ENCODE measurements at regions not wholly inside any gene's neighbourhood (a gene's known extent, or its start where the extent isn't known, plus 50 kb on each side); places are given as distances from the start of the nearest gene placed in this dataset.

DNA sequence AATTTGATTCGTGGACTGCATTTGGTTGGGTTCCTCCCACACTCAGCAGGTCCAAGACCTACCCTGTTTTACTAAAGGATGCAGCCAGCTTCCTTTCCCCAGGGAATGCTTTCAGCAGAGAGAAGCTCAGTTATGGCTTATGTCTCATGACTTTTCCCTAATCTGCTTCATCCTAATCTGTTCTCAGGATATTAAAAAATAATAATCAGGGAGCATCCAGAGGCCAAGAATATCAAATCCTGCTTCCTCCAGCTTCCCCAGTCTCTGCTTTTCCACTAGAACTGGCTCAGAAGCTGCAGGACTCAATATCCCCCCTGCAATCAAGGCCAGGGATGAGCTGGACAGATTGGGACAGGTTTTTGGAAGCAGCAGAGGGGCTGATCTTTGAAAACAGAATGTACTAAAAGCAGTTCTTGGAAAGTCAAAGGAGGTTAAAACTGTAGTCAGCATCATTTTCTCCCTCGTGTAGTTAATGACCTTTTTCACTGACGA, 326.9 kb upstream of the TNP1 start:
- H3K27ac Mint-ChIP-seq: no peak overlapping the region
- CTCF ChIA-PET: no interaction called here

DNA sequence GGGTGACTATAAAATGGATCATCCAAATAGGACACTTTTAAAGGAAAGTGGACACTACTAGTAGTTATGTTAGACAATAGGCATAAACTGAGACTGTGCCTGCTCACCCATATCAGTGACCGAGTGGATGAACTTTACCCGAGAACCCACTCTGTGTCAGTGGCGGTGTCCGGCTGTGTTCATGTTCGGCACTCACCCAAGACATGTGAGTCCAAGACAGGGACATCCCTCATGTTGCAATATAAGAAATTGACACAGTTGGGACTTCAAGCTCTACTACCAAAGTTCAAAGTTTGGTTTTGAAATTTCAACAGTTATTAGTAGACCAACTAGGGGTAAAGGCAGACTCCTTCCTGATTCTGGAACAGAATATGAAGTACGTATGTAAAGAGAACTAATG, 326.3 kb upstream of the TNP1 start:
- Mint-ChIP-seq H3K27ac (no peak overlapping the region), H3K27me3 (peaks cover 2% of the 10 kb centered on the region), H3K36me3 (ENCODE audit: low read depth) (no peaks in the 10 kb centered on the region), H3K9me3 (no peaks in the 10 kb centered on the region), H3K4me1 (no peaks in the 10 kb centered on the region), H3K4me3 (no peak overlapping the region)
- CTCF ChIA-PET: no interaction called here
- POLR2A ChIA-PET: no interaction called here
- no peak for DNase-seq

More for the DNA sequence above, 326.9 kb upstream of the TNP1 start:
- POLR2A ChIA-PET: no interaction called here
- Mint-ChIP-seq H3K27me3 (peaks cover 2% of the 10 kb centered on the region), H3K4me1 (no peaks in the 10 kb centered on the region), H3K9me3 (no peaks in the 10 kb centered on the region), H3K4me3 (no peak overlapping the region), H3K36me3 (ENCODE audit: low read depth) (no peaks in the 10 kb centered on the region)
- DNase-seq: no peak

DNA sequence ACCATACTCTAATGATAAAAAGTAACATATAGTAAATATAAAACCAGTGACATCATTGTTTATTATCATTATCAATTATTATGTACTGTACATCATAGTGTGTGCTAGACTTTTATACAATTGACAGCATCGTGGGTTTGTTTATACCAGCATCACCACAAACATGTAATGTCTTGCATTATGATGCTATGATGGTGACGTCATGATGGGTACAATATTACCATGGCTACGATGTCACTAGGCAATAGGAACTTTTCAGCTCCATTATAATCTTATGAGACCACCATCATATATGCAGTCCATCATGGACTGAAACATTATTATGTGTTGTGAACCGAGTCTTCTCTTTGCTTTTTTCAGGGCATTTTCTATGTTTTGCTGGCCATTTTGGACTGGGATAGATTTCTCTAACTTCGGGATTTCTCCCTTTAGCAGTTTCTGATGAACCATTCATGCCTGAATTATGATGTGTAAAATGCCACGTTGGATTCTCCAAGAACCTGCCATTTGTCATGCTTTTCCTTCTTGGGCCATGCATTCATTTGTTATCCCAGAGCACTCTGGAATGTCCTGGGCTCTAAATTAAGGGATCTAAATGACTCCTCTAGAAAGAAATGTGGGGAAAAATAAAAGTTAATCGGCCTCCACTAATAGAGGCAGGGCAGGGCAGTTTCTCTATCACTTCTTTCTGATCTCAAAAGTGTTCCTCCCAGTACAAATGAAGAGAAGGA, 325.6 kb upstream of the TNP1 start:
- POLR2A ChIA-PET: no interaction called here
- DNase-seq: no peak
- Mint-ChIP-seq H3K4me3 (no peak overlapping the region), H3K36me3 (ENCODE audit: low read depth) (no peaks in the 10 kb centered on the region), H3K27ac (no peak overlapping the region), H3K4me1 (no peaks in the 10 kb centered on the region), H3K27me3 (no peaks in the 10 kb centered on the region), H3K9me3 (no peaks in the 10 kb centered on the region)
- CTCF ChIA-PET: no interaction called here

DNA sequence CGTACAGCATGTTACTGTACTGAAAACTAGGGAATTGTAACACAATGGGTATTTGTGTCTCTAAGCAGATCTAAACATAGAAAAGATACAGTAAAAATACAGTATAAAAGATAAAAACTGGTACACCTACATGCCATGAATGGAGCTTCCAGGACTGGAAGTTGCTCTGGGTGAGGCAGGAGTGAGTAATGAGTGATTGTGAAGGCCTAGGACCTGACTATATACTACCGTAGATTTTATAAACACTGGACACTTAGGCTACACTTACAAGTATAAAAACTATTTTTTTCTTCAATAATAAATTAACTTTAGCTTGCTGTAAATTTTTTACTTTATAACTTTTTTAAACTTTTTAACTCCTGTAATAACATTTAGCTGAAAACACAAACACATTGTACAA, 324.4 kb upstream of the TNP1 start:
- Mint-ChIP-seq H3K4me1 (no peaks in the 10 kb centered on the region), H3K36me3 (ENCODE audit: low read depth) (no peaks in the 10 kb centered on the region), H3K4me3 (no peak overlapping the region), H3K27ac (no peak overlapping the region), H3K27me3 (no peaks in the 10 kb centered on the region), H3K9me3 (no peaks in the 10 kb centered on the region)
- CTCF ChIA-PET: interaction anchor here (0.7 kb wide), 1 partner anchor 48 kb away, joined by 4 read pairs; no protein-coding TSS in a partner anchor
- DNase-seq: no peak
- POLR2A ChIA-PET: no interaction called here

DNA sequence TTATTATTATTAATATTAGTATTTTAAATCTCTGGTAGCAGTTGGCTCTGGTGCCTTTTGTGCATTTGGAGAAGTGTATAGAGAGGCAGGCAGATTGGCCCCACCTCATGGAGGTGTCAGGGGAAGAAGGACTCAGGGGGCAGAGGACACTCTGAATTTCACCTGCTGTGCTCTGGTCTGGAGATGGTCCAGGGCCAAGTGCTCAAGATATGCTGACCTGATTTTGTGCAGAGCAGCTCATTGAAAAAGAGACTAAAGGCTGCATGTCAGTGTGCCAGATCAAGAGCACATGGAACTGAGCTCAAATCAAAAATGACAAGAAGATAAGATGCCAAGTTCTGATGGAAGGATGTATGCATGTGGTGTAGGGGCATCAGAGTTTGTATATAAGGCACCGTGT, 323.6 kb upstream of the TNP1 start:
- ChIA-PET CTCF (no interaction called here), POLR2A (no interaction called here)
- Mint-ChIP-seq H3K36me3 (ENCODE audit: low read depth) (no peaks in the 10 kb centered on the region), H3K9me3 (no peaks in the 10 kb centered on the region), H3K27me3 (no peaks in the 10 kb centered on the region), H3K4me1 (no peaks in the 10 kb centered on the region), H3K4me3 (no peak overlapping the region), H3K27ac (no peak overlapping the region)
- DNase-seq: no peak

DNA sequence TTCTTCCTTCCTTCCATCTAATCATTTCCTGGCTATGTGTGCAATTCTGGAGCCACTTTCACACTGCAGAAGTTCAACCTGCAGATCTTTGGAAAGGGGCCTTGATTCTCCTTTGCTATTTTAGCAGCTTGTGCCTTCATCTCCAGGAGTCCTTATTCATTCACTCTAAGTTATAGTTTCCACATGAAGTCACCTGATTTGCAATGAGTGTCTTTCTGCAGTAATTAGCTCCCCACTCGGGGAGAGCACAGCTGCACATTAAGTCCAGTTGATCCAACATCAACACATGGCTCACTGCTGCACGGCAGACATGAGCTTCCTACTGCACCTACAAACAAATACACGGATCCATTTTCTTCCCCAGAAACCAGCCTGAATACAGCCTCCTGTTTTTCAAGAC, 323.1 kb upstream of the TNP1 start:
- ChIA-PET CTCF (no interaction called here), POLR2A (no interaction called here)
- H3K27me3 Mint-ChIP-seq: no peaks in the 10 kb centered on the region
- H3K4me3 Mint-ChIP-seq: no peak overlapping the region
- DNase-seq: no peak
- H3K9me3 Mint-ChIP-seq: no peaks in the 10 kb centered on the region
- no peak overlapping the region for H3K27ac Mint-ChIP-seq
- no peaks in the 10 kb centered on the region for H3K36me3 Mint-ChIP-seq (ENCODE audit: low read depth)
- no peaks in the 10 kb centered on the region for H3K4me1 Mint-ChIP-seq

DNA sequence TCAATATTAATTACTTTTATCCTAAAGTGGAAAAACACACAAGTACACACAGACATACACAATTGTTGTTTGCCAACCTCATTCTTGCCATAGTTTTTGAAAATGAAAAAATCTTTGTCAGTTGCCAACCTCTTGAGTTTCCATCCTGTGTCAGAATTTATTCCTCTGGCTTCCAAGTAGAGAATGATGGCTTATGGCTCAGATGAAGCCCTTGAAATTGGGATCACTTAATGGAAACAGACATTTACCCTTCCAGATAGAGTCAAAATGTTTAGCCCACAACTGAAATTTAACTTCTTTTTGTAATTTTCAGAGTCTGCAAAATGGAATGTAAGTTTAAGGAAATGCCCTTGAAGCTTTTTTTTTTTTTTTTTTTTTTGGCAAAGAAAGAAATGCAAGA, 321.6 kb upstream of the TNP1 start:
- CTCF ChIA-PET: interaction anchor here (0.7 kb wide), 3 partner anchors 12 to 833 kb away, joined by 3 to 4 read pairs (median 3); no protein-coding TSS in a partner anchor
- H3K36me3 Mint-ChIP-seq (ENCODE audit: low read depth): no peaks in the 10 kb centered on the region
- DNase-seq: no peak
- H3K4me1 Mint-ChIP-seq: no peaks in the 10 kb centered on the region
- H3K4me3 Mint-ChIP-seq: no peak overlapping the region
- no peaks in the 10 kb centered on the region for H3K27me3 Mint-ChIP-seq
- no peaks in the 10 kb centered on the region for H3K9me3 Mint-ChIP-seq
- H3K27ac Mint-ChIP-seq: no peak overlapping the region
- POLR2A ChIA-PET: no interaction called here

DNA sequence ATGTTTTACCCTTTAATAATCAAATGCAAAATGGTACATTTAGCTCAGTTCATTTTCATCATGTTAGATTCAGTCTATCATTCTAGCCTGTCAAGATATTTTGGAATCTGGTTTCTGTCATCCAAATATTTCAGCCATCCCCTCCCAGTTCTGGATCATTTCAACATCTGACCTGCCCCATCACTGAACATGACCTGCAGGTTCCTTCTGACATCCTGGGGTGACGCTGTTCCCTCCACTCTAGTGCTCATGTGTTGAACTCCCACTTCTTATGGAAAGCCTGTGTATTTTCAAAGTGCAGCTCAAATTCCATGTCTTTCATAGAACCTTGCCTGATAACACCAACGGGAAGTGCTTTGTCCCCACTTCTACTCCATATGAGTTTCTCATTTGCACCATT, 320.0 kb upstream of the TNP1 start:
- Mint-ChIP-seq H3K27me3 (peaks cover 2% of the 10 kb centered on the region), H3K27ac (no peak overlapping the region), H3K4me3 (no peak overlapping the region), H3K36me3 (ENCODE audit: low read depth) (no peaks in the 10 kb centered on the region), H3K4me1 (no peaks in the 10 kb centered on the region), H3K9me3 (no peaks in the 10 kb centered on the region)
- POLR2A ChIA-PET: no interaction called here
- CTCF ChIA-PET: no interaction called here
- DNase-seq: no peak

DNA sequence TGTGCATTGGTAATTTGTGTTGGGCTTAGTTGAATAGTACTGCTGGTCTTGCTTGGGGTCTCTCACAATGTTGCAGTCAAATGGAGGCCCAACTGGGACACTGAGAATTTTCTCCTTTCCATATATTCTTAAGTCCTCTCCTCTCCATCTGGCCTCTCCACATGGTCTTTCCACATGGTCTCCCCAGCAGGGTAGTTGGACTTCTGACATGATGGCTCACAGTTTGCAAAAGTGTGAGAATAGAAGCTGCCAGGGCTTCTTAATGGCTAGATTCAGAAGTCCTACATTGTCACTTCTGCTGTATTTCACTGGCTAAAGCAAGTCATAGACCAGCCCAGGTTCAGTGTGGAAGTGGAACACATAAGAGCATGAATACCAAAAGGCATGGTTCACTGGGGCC, 318.5 kb upstream of the TNP1 start:
- Mint-ChIP-seq H3K4me3 (no peak overlapping the region), H3K27ac (no peak overlapping the region), H3K27me3 (peaks cover 2% of the 10 kb centered on the region), H3K9me3 (no peaks in the 10 kb centered on the region), H3K36me3 (ENCODE audit: low read depth) (no peaks in the 10 kb centered on the region), H3K4me1 (no peaks in the 10 kb centered on the region)
- DNase-seq: no peak
- ChIA-PET CTCF (interaction anchor here (0.6 kb wide), 1 partner anchor 12 kb away, joined by 3 read pairs; no protein-coding TSS in a partner anchor), POLR2A (no interaction called here)

DNA sequence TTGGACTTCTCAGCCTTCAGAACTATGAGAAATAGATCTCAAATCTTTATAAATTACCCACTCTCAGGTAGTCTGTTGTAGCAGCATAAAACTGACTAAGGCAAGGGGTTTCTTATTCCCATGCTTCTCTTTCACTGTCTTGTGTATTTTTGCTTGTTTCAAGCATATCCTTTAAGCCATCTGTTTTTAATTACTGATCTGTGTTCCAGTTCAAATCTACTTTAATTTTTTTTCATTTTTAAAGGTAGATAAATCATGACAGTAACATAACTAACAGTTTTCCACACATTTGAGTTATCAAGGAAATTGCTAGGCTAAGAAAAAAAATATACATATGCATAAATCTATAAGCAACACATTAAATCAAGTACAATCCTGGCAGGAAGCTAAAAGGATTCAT, 317.9 kb upstream of the TNP1 start:
- H3K27ac Mint-ChIP-seq: no peak overlapping the region
- no peaks in the 10 kb centered on the region for H3K36me3 Mint-ChIP-seq (ENCODE audit: low read depth)
- no peaks in the 10 kb centered on the region for H3K9me3 Mint-ChIP-seq
- no peak for DNase-seq
- H3K4me1 Mint-ChIP-seq: no peaks in the 10 kb centered on the region
- peaks cover 3% of the 10 kb centered on the region for H3K27me3 Mint-ChIP-seq
- H3K4me3 Mint-ChIP-seq: no peak overlapping the region
- ChIA-PET POLR2A (no interaction called here), CTCF (interaction anchor here (0.6 kb wide), 1 partner anchor 12 kb away, joined by 3 read pairs; no protein-coding TSS in a partner anchor)

DNA sequence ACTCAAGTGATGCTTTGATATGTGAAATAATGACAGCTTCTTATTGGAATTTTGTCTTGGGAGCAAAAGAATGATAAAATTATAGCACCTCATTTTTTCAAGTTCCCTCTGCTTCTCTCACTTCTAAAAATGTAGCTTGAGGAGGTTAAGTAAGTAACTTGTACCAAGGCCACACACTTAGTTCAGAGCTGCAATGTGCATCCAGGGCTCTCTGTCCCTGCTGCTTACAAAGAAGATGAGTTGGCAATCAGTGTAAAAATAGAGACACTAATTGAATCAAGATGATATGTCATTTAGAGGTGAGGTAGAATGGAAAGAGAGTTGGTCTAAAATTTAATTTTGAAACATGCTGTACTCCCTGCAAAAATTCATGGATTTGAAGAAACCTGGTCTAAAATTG, 312.0 kb upstream of the TNP1 start:
- Mint-ChIP-seq H3K4me3 (no peak overlapping the region), H3K27ac (no peak overlapping the region), H3K36me3 (ENCODE audit: low read depth) (no peaks in the 10 kb centered on the region), H3K4me1 (no peaks in the 10 kb centered on the region), H3K27me3 (peaks cover 12% of the 10 kb centered on the region), H3K9me3 (peaks cover 3% of the 10 kb centered on the region)
- ChIA-PET CTCF (no interaction called here), POLR2A (no interaction called here)
- DNase-seq: no peak

DNA sequence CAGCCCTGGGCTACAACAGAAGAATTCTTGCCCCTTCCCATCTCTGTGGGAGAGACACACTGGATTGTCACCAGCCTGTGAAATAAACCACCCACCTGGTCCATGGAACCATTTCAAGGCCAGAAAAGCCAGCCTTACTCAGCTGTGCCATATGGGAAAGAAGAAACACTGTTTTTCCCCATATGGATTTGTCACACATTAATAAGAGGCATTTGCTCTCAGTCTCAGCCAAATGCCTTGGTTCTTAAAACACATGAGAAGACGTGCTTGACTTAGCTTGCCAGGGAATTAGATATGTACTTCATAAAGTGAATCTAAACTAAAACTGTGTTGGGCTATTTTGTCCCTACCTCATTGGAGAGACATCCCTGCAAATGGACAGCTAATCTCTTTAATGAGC, 308.6 kb upstream of the TNP1 start:
- CTCF ChIA-PET: no interaction called here

DNA sequence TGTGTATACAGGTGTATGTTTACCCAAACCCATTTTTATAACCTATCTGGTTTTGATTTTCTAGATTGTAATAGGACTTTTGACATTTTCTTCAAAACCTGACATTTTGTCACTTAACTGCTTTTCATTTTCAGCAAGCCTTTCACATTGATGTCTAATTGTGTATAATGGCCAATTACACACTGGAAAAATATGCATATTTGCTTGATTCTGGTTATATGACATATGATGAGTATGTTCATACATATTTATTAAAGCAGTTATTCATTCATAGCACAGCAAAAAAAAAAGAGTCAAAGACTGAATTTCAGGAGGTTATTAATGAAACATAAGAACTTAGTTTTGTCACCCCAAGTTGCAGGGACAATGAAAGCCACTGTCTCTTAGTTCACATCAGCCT, 307.7 kb upstream of the TNP1 start:
- H3K9me3 Mint-ChIP-seq: peaks cover 3% of the 10 kb centered on the region
- H3K4me1 Mint-ChIP-seq: peaks cover 3% of the 10 kb centered on the region
- DNase-seq: no peak
- POLR2A ChIA-PET: no interaction called here
- CTCF ChIA-PET: no interaction called here
- H3K4me3 Mint-ChIP-seq: no peak overlapping the region
- H3K36me3 Mint-ChIP-seq (ENCODE audit: low read depth): no peaks in the 10 kb centered on the region
- peaks cover 13% of the 10 kb centered on the region for H3K27me3 Mint-ChIP-seq
- no peak overlapping the region for H3K27ac Mint-ChIP-seq

More for the DNA sequence above, 308.6 kb upstream of the TNP1 start:
- no peaks in the 10 kb centered on the region for H3K36me3 Mint-ChIP-seq (ENCODE audit: low read depth)
- H3K27ac Mint-ChIP-seq: no peak overlapping the region
- no peak overlapping the region for H3K4me3 Mint-ChIP-seq
- DNase-seq: no peak
- POLR2A ChIA-PET: no interaction called here
- H3K9me3 Mint-ChIP-seq: peaks cover 3% of the 10 kb centered on the region
- H3K4me1 Mint-ChIP-seq: no peaks in the 10 kb centered on the region
- H3K27me3 Mint-ChIP-seq: peaks cover 13% of the 10 kb centered on the region

DNA sequence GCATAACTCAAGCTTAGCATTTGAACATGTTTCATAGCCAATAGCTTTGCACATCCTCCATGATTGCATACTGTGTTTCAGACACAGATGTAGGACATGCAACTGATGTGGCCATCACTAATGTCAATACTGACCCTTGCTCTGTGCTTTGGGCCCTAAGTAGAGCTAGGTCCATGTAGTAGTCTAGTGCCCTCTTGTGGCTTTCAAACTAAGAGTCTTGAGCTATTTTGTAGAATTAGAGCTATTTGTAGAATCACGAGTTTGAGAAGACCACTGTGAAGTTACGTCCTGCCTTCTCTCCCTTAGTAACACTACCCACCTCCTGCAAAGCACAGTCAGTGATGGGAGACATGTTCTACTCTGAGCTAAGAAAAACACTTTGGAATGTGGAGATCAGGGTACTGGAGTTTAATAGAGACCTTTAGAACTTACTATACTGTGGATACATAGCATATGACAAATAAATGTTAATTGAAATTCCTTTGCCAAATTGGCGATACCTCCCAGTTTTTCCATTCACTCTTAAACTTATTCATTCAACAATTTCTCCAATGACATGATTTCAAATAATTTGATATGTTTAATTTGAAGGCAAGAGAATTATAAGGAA, 306.5 kb upstream of the TNP1 start:
- DNase-seq: no peak
- Mint-ChIP-seq H3K27me3 (peaks cover 15% of the 10 kb centered on the region), H3K9me3 (peaks cover 3% of the 10 kb centered on the region), H3K27ac (no peak overlapping the region), H3K36me3 (ENCODE audit: low read depth) (no peaks in the 10 kb centered on the region), H3K4me1 (peaks cover 9% of the 10 kb centered on the region), H3K4me3 (no peak overlapping the region)
- ChIA-PET CTCF (interaction anchor here (0.6 to 1.2 kb wide), 6 partner anchors 10 to 1308 kb away, joined by 3 read pairs; no protein-coding TSS in a partner anchor), POLR2A (no interaction called here)

Data from activated CD4-positive, alpha-beta memory T cell treated with anti-CD3 and anti-CD28 coated beads, Interleukin-2, amount 10 ng/mL, durations not matched to agents 7 days and 5 days (primary cell).